Stimulated activated CD4-positive, alpha-beta T cell treated with anti-CD3 and anti-CD28 coated beads, Interleukin-4, amount 100 ng/mL, for 24 hours (primary cell): ENCODE measurements at regions not wholly inside any gene's neighbourhood (a gene's known extent, or its start where the extent isn't known, plus 50 kb on each side); places are given as distances from the start of the nearest gene placed in this dataset.

Experiments
- DNase-seq: peaks from one replicate; pipeline ENCODE4 v3.0.0-alpha.2; 2020

DNA sequence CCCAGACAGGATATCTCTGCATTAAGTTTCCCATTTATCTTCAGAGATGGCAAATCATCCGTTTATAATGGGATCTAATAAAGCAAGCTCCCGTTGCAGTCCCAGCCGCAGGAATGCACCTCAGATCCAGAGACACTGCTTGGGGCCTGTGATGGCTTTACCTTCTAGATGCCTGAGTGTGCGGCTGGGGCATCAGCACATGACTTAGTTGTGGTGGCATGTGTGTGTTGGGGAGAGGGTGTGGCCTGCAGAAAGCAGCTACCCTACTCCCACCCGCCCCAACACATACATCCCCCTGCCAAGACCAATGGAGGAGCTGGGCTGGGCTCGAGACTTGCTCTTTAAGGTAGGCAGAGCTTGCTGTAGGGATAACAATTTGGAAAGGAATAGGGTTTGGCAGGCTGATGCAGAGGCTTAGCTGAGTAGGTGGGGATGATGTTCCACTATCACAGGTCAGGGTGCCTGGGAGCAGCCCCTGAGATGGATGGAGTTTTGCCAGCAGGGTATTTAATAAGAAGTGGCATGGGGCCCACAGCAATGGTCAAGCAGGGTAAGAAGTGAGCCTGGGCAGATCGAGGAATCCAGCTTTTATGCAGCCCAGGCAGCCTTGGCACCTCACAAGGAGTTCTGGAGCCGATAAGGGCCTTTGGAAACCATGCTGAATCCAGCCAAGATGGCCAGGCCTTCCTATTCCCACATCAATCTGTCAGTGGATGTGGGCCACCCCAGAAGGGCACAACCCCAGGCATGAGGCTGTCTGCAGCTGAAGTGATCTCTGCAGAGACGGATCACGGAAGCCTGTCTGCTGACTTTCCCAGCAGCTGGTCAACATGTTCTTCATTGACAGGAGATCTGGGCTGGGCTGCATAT is 601.3 kb downstream of the BUD13 start:
- no peak for DNase-seq

DNA sequence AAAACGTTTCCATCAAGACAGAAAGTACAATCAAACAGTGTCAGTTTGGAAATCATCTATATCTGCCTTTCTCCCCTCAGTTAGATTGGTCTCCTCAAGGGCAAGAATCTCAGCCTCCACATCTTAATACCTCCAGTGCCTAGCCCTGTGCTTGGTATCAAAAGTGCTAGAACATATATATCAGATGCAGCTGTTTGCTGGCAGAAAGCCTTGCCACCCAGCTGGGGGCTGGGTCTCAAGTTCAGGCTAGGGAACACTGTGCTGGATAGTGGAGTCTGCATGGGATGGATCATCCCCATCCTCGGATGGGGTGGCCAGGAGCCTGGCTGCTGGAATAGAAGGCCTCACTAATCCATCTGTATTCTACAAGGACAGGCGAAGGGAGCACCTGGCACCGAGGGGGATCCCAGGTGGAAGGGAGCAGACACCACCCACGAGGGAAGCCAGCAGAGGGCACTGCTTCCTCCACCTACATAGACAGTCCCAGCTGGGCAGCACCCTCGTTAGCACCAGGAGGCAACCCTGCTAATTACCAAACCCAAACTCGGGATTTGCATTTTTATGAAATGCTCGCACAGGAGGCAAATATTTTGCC is 602.2 kb downstream of the BUD13 start:
- no peak for DNase-seq

DNA sequence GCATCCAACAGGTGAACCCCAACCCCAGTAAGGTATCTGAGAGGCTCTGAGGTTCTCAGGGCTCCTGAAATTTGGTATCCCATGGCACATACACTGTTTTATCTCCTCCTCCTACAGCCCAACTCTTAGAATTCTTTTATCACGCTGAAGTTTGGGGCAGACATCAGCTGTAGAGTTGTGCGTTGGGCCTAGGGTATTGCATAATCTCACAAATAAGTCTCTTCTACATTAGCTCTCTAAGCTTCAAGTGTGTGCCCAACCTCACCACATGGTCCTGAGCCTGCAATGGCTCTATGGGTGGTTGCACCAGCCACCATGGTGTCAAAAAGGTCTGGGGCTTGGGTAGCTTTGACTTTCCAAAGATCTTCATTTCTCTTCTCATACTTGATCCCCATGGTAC is 603.0 kb downstream of the BUD13 start:
- DNase-seq, result no peak

DNA sequence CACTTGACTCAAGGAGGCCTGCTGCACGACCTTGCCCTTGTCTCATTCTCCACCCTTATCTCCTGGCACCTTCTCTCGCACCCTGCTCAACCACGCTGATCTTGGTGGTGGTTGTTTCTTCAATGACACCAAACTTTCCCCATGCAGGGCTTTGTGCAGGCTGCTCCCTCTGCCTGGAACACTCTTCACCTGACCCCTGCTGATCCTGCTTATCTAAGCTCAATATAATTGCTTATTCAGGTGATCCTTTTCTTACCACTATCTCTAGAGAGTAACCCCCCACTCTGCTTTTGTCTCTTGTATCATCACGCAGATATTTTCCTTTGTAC is 604.4 kb downstream of the BUD13 start:
- no peak for DNase-seq

DNA sequence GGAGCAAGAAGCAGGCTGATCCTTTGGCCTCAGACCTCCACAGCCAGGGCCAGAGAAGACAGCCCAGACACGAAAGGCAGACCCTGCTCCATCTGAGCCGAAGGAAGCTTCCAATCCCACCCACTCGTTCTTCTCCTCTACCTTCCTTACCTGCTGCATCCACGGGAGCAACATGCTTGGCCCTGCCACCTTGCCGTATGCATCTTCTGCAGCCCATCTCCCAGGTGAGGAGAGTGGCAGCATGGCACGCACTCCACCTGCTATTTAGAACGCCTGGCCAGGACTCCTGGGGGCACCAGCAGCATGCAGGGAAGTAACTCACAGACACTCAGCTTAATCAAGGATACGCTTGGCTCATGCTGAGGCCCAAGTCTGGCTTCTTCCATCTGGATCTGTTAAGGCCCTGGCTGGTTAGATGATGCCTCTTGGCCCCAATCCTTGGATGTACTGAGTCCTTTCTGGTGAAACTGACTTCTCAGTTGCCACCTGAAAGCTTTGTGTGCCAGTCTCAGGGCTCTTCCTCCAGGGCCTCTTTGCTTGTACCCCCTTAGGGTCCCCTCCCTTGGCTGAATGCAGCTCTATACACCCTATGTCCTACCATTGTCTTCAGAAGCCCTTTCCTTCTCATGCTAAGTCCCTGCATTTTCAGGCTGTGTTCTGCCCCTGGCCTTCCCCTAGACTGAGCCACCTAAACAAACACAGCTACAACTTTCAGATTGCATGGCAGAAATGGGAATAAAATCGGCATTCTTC is 604.9 kb downstream of the BUD13 start:
- DNase-seq, result no peak

DNA sequence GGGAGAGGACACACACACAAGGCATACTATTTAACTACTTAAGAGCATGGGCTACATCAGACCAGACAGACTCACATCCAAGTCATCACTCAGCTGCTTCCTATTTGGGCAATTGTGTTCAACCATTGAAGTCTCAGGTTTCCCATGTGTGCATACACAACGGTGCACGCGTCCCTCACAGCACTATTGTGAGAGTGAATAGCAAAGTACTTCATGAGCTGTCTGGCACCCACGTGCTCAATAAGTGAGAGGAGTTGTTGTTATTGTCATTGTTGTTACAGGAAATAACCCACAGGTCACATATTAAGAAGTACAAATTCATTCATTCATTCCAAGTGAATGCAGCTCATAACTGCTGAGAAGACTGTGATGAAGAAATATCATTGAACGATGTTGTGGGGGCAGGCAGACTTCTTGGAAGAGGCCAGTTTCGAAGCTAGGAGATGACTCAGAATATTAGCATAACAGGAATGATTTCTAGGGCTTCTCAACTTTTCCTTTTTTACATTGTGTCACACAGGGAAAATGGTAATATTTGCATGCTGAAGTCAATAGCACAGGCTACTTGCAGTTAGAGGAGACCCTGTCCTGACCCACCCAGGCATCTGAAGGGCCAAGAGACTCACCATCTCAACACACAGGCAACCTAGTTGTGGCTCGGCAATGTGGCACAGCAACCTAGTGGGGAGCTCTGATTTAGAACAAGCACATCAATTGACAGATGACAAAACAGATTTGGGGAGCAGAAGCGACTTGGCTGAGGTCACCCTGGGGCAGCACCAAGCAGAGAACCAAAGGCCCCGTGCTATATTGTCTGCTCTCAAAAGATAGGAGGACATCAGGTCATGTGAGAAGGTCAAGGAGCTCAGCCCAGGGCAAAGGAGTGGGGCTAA is 606.0 kb downstream of the BUD13 start:
- DNase-seq, result no peak

DNA sequence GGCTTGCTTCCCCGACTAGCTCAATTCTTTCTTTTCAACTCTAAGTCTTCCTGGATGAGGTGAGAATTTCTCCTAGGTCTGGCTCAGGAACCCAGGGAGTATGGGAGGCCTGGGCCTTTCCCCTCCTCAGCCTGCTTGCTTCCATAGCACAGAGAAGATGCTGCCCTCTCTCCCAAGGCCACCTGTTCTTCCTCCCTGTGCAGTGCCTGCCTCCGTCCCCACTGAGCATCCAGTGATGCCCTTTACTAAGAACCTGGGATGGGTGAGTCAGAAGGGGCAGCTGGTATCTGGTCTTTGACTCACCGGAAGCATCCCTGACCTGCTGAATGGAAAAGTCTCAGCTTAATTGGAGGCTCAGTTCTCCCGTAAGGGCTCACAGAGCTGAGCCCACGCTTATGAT is 607.9 kb downstream of the BUD13 start:
- no peak for DNase-seq

DNA sequence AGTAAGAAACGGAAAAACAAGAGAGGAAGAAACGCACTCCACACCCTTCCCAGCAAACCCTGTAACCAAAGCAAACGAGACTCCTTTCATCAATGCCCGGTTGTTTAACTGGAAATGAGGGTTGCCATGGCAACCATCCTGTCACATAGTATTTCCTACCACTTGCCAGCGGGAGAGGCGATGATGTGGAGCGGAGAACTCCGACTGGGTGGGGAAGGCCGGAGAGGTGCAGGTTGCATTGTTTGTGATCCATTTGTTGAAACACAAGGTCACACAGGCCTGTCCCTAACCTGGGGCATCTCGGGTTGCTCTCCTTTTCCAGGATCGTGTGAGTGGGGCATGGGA is 609.9 kb downstream of the BUD13 start:
- no peak for DNase-seq

DNA sequence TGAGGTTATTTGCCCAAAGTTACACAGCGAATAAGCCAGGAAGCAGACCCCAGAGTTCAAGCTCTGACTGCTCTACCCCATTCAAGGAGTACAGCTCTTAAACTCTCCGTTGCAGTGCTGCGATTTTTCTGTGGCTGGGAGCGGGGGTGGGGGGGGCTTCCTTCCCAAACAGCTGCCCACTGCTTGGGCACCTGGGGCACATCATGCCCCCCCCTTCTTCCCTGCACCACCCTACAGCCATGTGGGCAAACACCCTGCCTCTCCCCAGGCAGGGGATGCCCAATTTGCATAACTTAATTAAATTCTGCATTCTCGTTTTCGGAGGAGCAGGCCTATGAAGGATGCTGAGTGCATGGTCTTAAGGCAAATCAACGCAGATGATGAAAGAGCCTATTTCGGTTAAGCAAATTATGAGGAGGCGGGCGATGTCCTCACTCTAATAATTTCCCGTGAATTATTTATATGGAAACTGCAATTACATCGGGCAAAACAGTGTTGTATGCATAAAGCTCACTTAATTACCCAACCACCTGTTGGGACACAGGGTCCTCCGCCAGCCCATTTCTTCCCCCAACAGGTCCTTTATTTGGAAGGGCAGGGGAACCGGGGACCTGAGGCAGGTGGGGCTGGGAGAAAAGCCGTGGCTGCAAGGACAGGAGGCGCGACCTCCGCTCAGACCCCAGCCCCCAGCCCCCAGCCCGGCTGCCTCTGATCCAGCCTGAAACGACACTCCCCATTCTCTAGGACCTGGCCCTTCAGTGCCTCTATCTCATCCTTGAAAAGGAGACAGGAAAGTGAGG is 610.5 kb downstream of the BUD13 start:
- no peak for DNase-seq

DNA sequence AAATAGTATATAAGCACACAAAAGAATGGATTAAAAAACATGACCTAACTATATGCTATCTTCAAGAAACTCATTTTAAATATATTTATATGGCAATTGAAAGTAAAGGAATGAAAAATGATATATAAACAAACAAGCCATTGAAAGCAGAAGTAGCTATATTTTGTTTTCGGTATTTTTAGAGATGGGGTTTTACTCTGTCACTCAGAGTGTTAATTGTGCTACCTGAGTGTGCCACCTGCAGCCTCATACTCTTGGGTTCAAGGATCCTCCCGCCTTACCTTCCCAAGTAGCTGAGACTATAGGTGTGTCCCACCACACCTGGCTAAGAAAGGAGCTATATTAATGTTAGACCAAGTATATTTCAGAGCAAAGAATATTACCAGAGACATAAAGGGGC is 624.1 kb downstream of the BUD13 start:
- DNase-seq, result no peak

DNA sequence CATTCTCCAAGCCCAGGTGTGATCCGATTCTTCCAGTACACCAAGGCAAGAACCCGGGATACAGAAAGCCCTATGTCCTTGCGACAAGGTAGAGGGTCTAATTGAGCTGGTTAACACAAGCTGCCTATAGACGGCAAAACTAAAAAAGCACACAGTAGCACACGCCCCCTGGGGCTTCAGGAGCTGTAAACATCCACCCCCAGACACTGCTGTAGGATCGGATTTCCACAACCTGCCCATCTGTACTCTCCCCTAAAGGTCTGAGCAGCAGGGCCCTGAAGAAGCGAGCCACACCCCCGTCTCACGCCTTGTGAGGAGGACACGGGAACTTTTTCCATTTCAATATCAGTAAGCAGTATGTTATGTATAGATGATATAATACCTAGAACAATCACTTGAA is 624.7 kb downstream of the BUD13 start:
- no peak for DNase-seq

DNA sequence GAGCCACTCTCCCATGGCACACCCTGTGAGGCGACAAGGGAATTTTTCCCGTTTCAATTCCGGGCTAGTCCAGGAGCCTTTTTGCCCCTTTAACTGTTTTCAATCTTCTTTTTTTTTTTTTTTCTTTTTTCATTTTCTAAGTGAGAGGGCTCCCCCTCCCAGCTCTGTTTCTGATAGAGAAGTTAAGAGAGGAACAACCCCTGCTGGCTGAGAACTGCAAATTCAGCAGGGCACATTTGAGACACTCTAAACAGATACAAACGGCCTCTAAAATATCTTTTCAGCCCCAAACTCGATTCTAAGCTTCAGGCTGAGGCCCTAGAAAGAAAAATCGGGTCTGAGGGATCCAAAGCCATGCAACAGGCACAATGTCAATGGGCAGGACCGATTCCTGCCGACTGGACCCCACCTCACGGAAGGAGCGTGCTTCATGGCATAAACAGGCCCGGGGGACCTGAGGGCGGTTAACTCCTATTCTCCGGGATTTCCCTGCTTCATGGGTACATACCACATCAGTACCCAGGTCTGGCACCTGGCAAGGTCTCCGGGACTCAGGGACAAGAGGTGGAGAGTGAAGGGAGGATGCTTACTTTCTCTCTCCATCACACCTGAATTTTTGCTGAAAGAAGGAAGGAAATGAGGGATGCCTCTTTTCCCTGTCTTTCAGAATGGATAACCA is 627.5 kb downstream of the BUD13 start:
- DNase-seq, result no peak

DNA sequence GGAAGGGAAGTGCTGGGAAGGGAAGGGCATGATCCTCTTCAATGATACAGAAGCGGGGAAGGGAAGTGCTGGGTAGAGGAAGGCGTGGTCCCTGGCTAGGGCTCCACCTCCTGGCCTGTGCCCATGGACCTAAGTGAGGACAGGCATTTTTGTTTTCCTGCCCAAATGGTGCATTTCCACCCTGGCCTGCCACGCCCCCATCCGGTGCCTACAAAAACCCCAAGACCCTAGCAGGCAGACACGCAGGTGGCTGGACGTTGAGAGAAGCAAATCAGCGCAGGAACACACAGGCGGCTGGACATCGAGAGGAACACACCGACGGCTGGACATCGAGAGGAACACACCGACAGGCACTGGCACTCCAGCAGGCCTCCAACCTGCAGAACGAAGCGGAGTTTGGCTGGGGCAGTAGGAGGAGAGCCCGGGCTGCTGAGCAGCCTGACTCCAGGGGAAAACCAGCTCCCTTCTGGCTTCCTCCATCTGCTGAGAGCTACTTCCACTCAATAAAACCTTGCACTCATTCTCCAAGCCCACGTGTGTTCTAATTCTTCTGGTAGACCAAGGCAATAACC is 628.3 kb downstream of the BUD13 start:
- DNase-seq, result no peak

DNA sequence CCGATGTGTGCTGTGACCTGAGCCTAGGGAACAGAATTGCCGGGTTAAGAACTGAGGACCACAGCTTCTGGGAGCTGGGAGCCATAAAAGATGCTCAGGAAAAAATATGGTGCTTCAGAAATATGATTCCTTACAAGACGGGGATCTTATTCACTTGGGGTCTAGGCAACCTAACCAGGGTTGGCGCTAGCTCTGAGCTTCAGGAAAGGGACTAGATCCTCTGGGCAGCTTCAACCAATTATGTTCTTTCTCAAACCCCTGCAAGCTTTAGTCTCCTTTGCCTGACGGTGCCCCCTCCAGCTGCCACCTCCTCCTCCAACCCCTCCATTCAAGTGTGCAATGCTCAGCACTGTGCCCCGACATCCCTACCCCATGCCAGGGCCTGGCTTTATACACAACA is 634.1 kb upstream of the CADM1 start:
- no peak for DNase-seq

DNA sequence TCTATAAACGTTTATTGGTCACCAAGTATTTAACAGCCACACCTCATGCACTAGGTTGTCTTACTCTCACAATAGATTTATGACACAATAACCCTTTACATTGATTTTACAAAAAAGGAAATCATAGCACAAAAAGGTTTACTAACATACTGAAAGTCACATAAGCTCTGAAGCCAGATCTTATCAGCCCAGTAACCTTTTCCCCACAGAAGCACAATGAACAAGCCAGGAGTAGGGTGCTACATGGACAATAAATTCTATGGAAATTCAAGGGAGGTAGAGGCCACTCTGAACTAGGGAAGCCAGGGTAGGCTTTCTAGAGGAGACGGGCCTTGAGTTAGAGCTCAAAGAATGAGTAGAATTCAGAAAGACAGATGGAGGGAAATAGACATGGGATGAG is 633.5 kb upstream of the CADM1 start:
- no peak for DNase-seq

DNA sequence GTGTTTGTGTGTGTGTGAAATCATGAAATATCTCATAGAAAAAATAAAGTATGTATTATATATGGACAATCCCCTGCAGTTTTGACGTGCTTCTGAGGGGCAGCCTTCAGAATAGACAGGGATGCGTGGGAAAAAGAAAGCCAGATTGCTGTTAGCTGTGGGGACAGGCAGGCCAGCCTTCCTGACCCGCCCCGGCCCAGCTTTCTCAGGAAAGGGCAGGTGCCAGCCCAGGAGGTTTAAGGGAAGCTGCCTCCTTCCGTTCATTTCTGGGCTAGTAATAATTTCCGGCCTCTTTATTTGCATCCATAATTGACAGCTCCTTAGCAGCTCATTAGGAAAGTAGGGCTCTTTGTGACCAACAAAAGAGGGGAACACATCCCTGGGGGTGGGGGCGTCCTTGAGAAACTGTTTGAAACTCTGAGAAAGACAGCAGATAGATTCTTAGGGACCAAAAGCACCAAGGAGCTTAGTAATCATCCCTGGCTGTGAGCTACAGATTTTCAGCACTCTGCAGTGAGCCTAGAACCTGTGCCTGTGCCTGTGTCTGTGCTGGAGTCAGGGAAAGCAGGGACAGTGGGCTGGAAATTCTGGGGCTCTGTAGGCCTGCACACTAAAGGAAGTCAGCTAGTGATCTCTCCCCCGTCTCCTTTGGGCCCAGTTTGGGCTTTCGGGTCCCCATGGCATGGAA is 632.9 kb upstream of the CADM1 start:
- DNase-seq, result no peak

DNA sequence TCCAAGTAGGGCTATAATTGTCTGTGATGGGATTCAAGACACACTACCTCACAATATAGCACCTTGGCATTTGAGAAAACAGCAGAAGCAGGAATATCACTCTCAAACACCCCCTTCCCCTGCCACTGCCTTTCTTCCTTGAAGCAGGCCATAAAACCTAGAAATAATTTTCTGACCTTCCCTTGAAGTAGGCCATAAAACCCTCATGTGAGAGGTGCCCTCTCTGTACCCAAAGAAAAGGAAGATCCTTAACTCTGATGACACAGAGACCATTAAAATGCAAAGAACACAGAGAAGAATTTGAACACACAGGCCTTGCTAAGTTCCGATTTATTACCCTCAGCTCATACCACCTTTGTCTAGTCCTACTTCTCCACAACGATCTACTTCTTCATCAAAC is 631.7 kb upstream of the CADM1 start:
- DNase-seq, result no peak

DNA sequence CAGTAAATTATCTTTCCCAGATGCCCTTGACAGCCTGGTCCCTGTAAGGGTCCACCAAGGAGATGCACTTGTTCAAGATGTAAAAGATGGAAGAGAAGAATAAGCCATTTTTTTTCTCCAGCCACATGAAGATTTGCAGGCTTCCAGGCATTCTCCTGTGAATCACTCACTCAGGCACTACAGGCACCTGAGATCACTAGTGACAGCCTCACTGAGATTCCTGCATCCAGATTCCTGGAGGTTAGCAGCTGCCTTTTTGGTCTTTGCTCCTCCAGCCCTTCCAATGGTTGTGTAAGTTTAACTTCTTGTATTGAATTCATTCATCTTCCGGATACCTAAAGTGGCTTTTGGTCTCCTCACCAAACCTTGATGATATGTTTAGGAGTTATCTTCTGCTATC is 630.2 kb upstream of the CADM1 start:
- DNase-seq, result no peak

DNA sequence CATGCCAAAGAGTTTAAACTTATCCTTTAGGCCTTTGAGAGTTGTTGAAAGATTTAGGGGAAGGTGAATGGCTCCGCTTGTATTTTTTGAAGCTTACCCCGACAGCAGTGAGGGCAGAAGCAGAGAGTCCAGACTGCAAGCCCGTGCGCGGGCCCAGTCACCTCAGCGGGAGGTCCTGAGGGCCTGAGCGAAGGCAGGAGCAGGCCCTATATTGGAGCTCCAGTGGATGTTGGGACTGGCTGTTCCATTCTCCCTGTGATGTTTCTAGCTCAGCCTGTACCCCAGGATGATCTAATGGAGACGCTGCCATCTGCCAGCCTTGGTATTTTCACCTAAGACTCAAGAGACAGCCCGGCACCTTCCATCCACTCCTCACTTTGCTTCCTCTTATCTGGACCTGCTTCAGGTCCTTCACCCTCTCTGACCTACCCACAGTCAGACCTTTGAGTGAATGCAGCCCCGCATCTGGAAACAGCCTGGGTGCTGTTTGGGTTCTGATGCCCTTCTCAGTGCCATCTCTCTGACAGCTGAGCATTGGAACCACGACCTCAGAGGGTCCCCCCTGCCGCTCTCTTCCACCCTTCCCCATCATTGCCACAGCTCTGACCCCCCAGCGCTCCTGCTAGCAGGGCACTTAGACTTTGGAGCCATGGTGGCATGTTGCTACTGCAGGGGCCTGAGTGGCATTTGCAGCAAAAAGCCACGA is 628.2 kb upstream of the CADM1 start:
- no peak for DNase-seq

DNA sequence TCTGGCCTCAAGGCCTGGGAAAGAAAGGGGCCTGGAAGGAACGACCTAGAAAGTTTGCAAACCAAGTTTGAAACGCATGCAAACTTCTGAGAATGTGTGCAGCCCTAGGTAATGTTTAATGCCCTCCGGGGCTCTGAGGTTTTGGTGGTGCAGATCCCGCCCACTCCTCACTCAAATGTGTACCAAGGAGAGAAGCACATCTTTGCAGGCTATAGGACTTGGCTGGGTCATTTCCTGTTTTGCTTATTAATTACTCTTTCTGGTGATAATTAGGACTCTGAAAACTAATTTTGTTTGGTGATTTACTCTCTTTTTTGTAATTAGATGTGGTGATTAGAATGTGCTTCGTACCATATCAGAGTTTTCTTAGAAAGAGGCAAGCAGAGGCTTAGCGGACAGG is 625.9 kb upstream of the CADM1 start:
- DNase-seq, result no peak
